Kidney tubule cell (primary cell): ENCODE measurements at regions not wholly inside any gene's neighbourhood (a gene's known extent, or its start where the extent isn't known, plus 50 kb on each side); places are given as distances from the start of the nearest gene placed in this dataset.
A peak's percentile ranks its signal among the peaks of the same experiment; 100 is the strongest.

Source experiments
- DNase-seq: peaks from one replicate; pipeline ENCODE4 v3.0.0-alpha.2; 2018; ENCODE audit warnings: low spot score

- DNase-seq = no peak
These were observed 187.9 kb upstream of the LYSMD4 start for GRCh38 chr15:99921101-99921500.

GRCh38 chr15:99918072-99918471 is 184.8 kb upstream of the LYSMD4 start:
- no peak for DNase-seq

- DNase-seq = no peak
These were observed 184.0 kb upstream of the LYSMD4 start for GRCh38 chr15:99917252-99917651.

GRCh38 chr15:99916668-99917223 is 183.5 kb upstream of the LYSMD4 start:
- DNase-seq = no peak

GRCh38 chr15:99914723-99915122 is 181.5 kb upstream of the LYSMD4 start:
- no peak for DNase-seq

GRCh38 chr15:99911816-99912215 is 178.6 kb upstream of the LYSMD4 start:
- no peak for DNase-seq

- DNase-seq = peak; percentile 18
These were observed 176.5 kb upstream of the LYSMD4 start for GRCh38 chr15:99909592-99910295.

GRCh38 chr15:99907698-99908097 is 174.5 kb upstream of the LYSMD4 start:
- no peak for DNase-seq

- no peak for DNase-seq
These were observed 173.6 kb upstream of the LYSMD4 start for GRCh38 chr15:99906793-99907192.

- no peak for DNase-seq
These were observed 173.1 kb upstream of the LYSMD4 start for GRCh38 chr15:99906311-99906710.

GRCh38 chr15:99902248-99902928 is 169.2 kb upstream of the LYSMD4 start:
- no peak for DNase-seq

GRCh38 chr15:99895956-99896311 is 162.7 kb upstream of the LYSMD4 start:
- no peak for DNase-seq

GRCh38 chr15:99895189-99895955 is 162.1 kb upstream of the LYSMD4 start:
- no peak for DNase-seq

GRCh38 chr15:99878835-99879234 is 145.6 kb upstream of the LYSMD4 start:
- no peak for DNase-seq

- DNase-seq = no peak
These were observed 140.2 kb upstream of the LYSMD4 start for GRCh38 chr15:99873451-99873850.

- peak; percentile 12 for DNase-seq
These were observed 130.4 kb upstream of the LYSMD4 start for GRCh38 chr15:99863550-99864198.

- no peak for DNase-seq
These were observed 124.6 kb upstream of the LYSMD4 start for GRCh38 chr15:99857836-99858235.

- DNase-seq = no peak
These were observed 117.3 kb upstream of the LYSMD4 start for GRCh38 chr15:99850517-99850916.

- no peak for DNase-seq
These were observed 111.8 kb upstream of the LYSMD4 start for GRCh38 chr15:99845009-99845408.

- no peak for DNase-seq
These were observed 110.9 kb upstream of the LYSMD4 start for GRCh38 chr15:99844150-99844549.

GRCh38 chr15:99842071-99842470 is 108.8 kb upstream of the LYSMD4 start:
- no peak for DNase-seq

- no peak for DNase-seq
These were observed 93.0 kb upstream of the LYSMD4 start for GRCh38 chr15:99826157-99826780.
